NOMO-1 treated with DMSO at 0.1 percent for 48 hours (cell line): ENCODE measurements at regions not wholly inside any gene's neighbourhood (a gene's known extent, or its start where the extent isn't known, plus 50 kb on each side); places are given as distances from the start of the nearest gene placed in this dataset.

Source experiments
- DNase-seq: peaks from one replicate; lab custom pipeline; 2025; ENCODE audit not compliant: unreplicated experiment; lab: John Stamatoyannopoulos, UW

GRCh38 chr9:80946496-80947170, 742.7 kb downstream of the TLE1 start:
- no peak for DNase-seq

DNA sequence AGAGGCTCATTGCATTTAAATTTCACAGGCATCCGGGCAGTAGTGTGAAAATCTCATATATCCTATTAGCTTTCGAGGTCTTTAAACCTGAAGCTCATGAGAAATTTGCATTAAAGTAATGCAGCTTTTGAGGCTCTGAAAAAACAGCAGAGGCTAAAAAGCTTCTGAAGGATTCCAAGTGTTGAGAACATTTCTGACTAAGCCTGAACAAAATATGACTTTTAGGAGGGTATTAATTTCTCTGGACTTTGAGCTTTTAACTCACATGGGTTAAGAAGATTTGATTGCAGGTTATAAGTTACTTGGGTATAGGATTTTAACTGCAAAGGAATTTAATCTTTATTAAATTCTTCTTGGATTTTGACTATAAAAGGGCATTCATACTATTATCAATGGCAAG, 743.9 kb downstream of the TLE1 start:
- no peak for DNase-seq

- no peak for DNase-seq
These were observed 751.7 kb downstream of the TLE1 start for GRCh38 chr9:80937645-80938044.

GRCh38 chr9:80934095-80934494, 755.3 kb downstream of the TLE1 start:
- no peak for DNase-seq

- DNase-seq, result no peak
These were observed 756.2 kb downstream of the TLE1 start for GRCh38 chr9:80932947-80933780.

DNA sequence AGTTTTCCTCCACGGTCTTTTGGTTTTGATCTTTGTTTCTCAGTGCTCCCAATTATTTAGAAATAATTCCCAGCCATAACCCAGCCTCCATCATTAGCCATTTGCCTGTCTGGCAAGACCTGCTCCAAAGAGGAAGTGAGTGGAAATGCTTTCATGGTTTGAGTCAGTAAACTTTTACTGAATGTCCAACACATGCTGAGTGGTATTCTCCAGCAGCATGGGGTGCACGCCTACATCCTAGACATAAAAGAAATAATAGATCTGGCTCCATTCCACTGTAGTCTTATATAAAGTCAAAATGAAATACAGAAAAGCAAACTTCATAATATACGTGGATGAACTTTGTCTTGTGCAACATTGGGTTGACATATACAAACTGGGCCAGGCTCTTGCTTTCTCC, 757.2 kb downstream of the TLE1 start:
- DNase-seq, result no peak

- no peak for DNase-seq
These were observed 758.2 kb downstream of the TLE1 start for GRCh38 chr9:80931163-80931562.

DNA sequence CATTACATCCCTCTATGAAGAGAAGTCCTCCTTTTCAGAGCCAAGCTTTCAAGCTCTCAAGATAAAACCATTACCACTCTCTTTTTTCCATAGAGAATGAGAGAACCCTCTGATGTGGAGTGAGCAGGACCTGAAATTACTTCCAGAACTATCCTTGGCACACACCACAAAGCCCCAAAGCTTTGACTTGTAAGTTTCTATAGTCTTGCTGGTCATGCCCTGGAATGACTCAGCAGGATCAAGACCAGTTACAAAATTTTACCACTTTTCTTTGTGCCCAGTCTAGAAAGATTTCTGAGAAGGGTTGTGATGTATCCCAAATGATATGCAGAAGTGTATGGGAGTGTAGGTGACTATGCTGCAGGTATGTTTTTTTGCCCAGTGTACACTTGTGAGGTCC, 760.6 kb downstream of the TLE1 start:
- DNase-seq, result no peak

DNA sequence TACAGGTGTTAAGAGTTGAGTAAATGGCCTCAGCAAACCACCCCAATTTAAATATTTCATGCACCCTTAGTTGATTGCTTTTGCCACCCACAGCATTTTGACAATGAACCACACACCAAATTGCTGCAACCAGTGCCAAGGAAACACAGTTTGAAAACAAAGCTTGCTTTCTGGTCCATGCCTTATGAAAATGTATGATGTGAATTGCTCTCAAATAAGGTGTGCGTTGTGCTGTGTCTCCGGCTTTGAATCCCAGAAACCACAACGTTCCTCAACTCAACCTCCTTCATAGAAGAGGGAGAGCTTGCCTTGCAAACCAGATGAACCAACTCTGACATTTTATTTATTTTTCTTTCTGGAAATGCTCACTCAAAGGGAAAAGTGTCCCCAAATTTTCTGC, 762.7 kb downstream of the TLE1 start:
- no peak for DNase-seq

- peak; percentile 3 for DNase-seq
These were observed 766.8 kb downstream of the TLE1 start for GRCh38 chr9:80922544-80922943.

GRCh38 chr9:80906728-80907127, 782.6 kb downstream of the TLE1 start:
- DNase-seq, result no peak

GRCh38 chr9:80899208-80899607, 790.1 kb downstream of the TLE1 start:
- no peak for DNase-seq

DNA sequence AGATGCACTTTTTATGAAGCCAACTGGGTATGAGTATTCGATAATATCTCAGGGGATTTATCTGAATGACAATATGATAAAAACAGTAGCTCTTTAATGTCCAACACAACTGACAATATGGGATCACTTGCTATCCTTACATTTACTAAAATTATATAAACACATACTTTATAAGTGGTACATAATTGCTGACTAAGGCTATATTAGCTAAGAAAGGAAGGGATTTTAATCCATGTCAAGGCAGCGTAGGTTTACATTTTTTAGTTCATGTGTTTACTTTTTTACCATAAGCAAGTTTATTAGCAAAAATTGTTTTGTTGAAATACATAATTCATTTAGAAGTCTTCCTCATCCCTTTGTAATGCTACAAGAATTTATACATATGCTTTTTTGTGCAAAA, 796.2 kb downstream of the TLE1 start:
- DNase-seq, result no peak

DNA sequence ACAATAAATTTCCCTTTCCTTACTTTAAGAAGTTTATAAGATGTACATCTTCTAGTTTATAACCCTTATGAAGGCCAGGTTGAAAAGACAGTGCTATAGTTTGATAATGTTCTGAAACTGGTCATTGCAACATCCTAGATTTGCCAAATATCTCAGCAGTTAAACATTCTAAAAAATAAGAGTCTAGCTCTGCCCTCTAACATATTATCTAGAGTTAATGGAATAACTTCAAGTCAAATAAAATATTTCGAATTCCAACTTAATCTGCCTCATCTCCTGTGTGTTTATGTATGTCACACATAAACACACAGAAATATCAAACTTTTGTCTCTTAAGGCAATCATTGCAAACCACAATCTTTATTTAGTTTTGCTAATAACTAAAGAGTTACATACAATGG, 796.6 kb downstream of the TLE1 start:
- DNase-seq, result no peak

GRCh38 chr9:80890124-80890523, 799.2 kb downstream of the TLE1 start:
- DNase-seq, result no peak

GRCh38 chr9:80885894-80886293, 803.5 kb downstream of the TLE1 start:
- DNase-seq, result no peak

GRCh38 chr9:80883826-80884579, 805.3 kb downstream of the TLE1 start:
- no peak for DNase-seq

DNA sequence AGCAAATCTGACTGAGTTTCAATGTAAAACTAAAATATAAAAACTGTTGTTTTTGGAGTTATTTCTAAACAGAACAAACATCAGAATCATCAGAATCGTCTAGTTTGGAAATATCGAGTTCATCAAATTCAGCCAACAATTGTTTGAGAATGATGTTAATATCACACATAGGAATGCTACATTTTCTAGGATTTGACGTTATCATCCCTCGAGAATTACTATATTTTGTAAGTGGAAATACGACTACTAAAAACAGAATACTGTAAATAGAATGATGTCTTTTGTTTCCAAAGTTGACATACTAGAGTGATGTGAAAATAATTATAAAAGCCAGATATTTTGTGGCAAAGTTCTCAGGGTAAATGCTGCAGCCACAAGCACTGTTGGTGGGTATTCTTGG, 805.9 kb downstream of the TLE1 start:
- DNase-seq, result no peak

DNA sequence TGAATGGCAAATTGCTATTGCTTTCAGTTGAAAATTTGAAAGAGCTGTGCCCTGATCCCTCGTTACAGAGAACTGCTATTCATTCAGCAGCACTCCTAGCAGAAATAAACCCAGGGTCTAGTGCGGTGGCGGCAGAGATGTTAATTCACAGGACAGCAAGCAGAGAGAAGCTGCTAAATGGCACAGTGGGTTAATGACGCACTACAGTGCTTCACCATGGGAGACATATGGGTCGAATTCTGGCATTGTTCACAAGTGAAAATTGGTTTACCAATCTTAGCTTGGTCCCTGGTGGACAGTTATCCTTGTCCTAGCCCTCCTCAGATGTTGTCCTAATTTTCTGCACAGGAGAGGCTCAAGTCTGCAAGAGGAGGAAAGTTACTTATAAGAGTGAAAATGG, 807.4 kb downstream of the TLE1 start:
- DNase-seq, result no peak

DNA sequence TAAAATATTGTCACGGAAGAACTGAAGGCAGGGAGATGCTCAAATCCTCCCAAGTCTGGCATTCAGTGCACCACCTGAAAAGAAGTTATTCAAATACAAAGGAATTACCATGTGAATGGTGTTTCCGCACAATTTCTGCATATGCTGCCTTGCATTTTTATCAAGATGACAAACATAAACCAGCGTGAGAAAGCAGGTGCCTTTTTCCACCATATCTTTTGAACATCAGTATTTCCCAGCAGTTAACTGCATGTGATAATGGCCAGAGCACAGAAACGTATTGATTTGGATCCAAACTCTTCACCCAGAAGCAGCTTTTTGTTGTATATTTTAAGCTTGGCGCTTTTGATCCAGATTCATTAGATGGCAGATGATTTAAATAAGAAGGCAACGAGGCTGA, 808.0 kb downstream of the TLE1 start:
- DNase-seq, result no peak

- no peak for DNase-seq
These were observed 810.8 kb downstream of the TLE1 start for GRCh38 chr9:80878556-80878955.

DNA sequence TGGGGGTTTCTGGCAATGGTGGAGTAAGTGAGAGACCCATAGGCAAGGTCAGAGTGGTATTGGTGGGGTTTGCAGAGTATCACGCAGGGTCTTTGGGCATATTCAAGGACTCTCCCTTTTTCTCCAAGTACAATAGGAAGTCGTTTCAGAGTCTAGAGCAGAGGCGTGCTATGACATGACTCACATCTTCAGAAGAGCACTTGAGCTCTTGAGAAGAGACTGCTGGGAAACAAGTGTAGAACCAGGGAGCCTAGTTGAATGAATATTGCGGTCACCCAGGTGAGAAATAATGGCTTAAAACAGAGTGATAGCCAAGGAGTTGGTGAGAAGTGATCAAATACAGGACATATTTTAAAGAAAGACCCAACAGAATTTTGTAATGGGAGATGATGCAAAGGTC, 813.4 kb downstream of the TLE1 start:
- DNase-seq, result no peak
